B cell (primary cell): ENCODE measurements at regions not wholly inside any gene's neighbourhood (a gene's known extent, or its start where the extent isn't known, plus 50 kb on each side); places are given as distances from the start of the nearest gene placed in this dataset.

Experiments
- ATAC-seq: fragments of 200-7000 bp; cut with Tn5 transposase; one replicate; pipeline ENCODE4 v1.10.0; 2021; ENCODE audit warnings: low read depth, mild to moderate bottlenecking, moderate number of reproducible peaks, moderate library complexity
- CTCF ChIA-PET: fragments of 350-600 bp; sonication (Branson Sonifier 250); formaldehyde crosslinking; loops from one replicate; lab custom pipeline; 2021; ENCODE audit warnings: antibody characterized with exemption, inconsistent platforms; lab: Charles Lee
- POLR2A ChIA-PET: fragments of 350-600 bp; sonication (Branson Sonifier 250); formaldehyde crosslinking; loops from one replicate; lab custom pipeline; 2021; ENCODE audit warnings: antibody characterized with exemption; lab: Charles Lee
- DNase-seq: peaks from one replicate; pipeline ENCODE4 v3.0.0; 2013
- H2AFZ ChIP-seq: 2 replicates; pipeline ENCODE4 v1.6.1; 2012; ENCODE audit warnings: mild to moderate bottlenecking, low read depth, low read length; ENCODE audit not compliant: insufficient read depth, poor library complexity, severe bottlenecking
- H3K27ac ChIP-seq, 2 donors: 1 replicate in 1 of 2; 2 replicates in 1 of 2; pipeline ENCODE4 v1.5.1; 2012 to 2013; ENCODE audit warnings: low read length in 2 of 2, mild to moderate bottlenecking in 2 of 2, moderate library complexity in 1 of 2
- H3K27me3 ChIP-seq, 4 experiments: fragments of 200-600 bp in 1 of 4; sonication (generic) in 1 of 4; replicated peaks in 1 of 4; 1 replicate in 2 of 4; 2 replicates in 2 of 4; pipeline versions ENCODE4 v1.6.1 to v1.7.0; 2013 to 2016; ENCODE audit warnings: low read length in 3 of 4, mild to moderate bottlenecking in 2 of 4, mixed read lengths in 1 of 4, moderate library complexity in 1 of 4; ENCODE audit not compliant: insufficient read depth in 4 of 4, control insufficient read depth in 3 of 4; ENCODE audit errors: control extremely low read depth in 1 of 4
- H3K36me3 ChIP-seq, 2 experiments: replicated peaks in 1 of 2; 1 replicate in 1 of 2; 2 replicates in 1 of 2; pipeline versions ENCODE4 v1.6.1 to v1.7.1; 2013; ENCODE audit warnings: low read length in 1 of 2; ENCODE audit not compliant: insufficient read depth in 2 of 2, control insufficient read depth in 1 of 2; ENCODE audit errors: control extremely low read depth in 1 of 2, extremely low read depth in 1 of 2
- H3K4me1 ChIP-seq, 2 donors: fragments of 200-600 bp in 1 of 2; sonication (generic) in 1 of 2; 1 replicate in 1 of 2; 2 replicates in 1 of 2; pipeline versions ENCODE4 v1.5.1 to v1.6.1; 2013 to 2017; ENCODE audit warnings: low read length in 2 of 2; ENCODE audit not compliant: control insufficient read depth in 2 of 2, insufficient read depth in 2 of 2
- H3K4me2 ChIP-seq: replicated peaks from 2 replicates; pipeline ENCODE3; 2012; ENCODE audit warnings: mild to moderate bottlenecking, low read depth, low read length; ENCODE audit not compliant: poor library complexity, severe bottlenecking
- H3K4me3 ChIP-seq, 5 experiments: fragments of 200-600 bp in 1 of 5; sonication (generic) in 1 of 5; 1 replicate in 3 of 5; 2 replicates in 2 of 5; pipeline versions ENCODE4 v1.5.1 to v1.7.0; 2011 to 2016; ENCODE audit warnings: low read length in 4 of 5, mild to moderate bottlenecking in 4 of 5, low read depth in 2 of 5, control low read depth in 1 of 5, moderate library complexity in 1 of 5; ENCODE audit not compliant: insufficient read depth in 1 of 5; ENCODE audit errors: control extremely low read depth in 1 of 5, extremely low read depth in 1 of 5
- H3K79me2 ChIP-seq: fragments of 200-600 bp; sonication (generic); one replicate; pipeline ENCODE4 v1.6.0; 2016; ENCODE audit warnings: low read length; ENCODE audit not compliant: control insufficient read depth, insufficient read depth
- H3K9ac ChIP-seq: fragments of 200-600 bp; sonication (generic); 2 replicates; pipeline ENCODE4 v1.6.1; 2017; ENCODE audit warnings: mild to moderate bottlenecking, low read length, moderate library complexity
- H3K9me3 ChIP-seq, 3 donors: one replicate each; pipeline versions ENCODE4 v1.6.1 to v1.7.1; 2013; ENCODE audit warnings: low read length in 2 of 3; ENCODE audit not compliant: control insufficient read depth in 2 of 3, insufficient read depth in 1 of 3; ENCODE audit errors: control extremely low read depth in 1 of 3
- H4K20me1 ChIP-seq: 2 replicates; pipeline ENCODE4 v1.6.0; 2012; ENCODE audit warnings: mild to moderate bottlenecking, low read length; ENCODE audit not compliant: insufficient read depth, control insufficient read depth, poor library complexity, severe bottlenecking
- H3K27ac Mint-ChIP-seq: one replicate; pipeline ENCODE4 v1.8.0; 2021; ENCODE audit warnings: mixed read lengths
- H3K27me3 Mint-ChIP-seq: one replicate; pipeline ENCODE4 v1.8.0; 2021; ENCODE audit warnings: mixed read lengths
- H3K4me1 Mint-ChIP-seq: one replicate; pipeline ENCODE4 v1.8.0; 2021; ENCODE audit warnings: mixed read lengths
- H3K4me3 Mint-ChIP-seq: one replicate; pipeline ENCODE4 v1.8.0; 2021; ENCODE audit warnings: mixed read lengths
- H3K9me3 Mint-ChIP-seq: one replicate; pipeline ENCODE4 v1.8.0; 2022; ENCODE audit warnings: mixed read lengths; ENCODE audit not compliant: insufficient read depth
- EZH2 ChIP-seq: IDR thresholded peaks from 2 replicates; pipeline ENCODE4 v1.6.1; 2012; ENCODE audit warnings: borderline replicate concordance, low read depth, mild to moderate bottlenecking, moderate library complexity, low read length; ENCODE audit not compliant: insufficient read depth, poor library complexity, severe bottlenecking
- WGBS: methylation state at CpG from one replicate; pipeline ENCODE4 v1.1.5; 2013; ENCODE audit warnings: missing lambda C conversion rate; ENCODE audit not compliant: insufficient coverage; 5-methylcytosine and 5-hydroxymethylcytosine counted together
- intact Hi-C: fragments of 100-400 bp; cut with micrococcal nuclease; formaldehyde crosslinking; loops from one replicate; pipeline ENCODE4 v1.10.0; 2022
- TF ChIP-seq, protein P1 (sequence below): fragments of 200-600 bp; IDR thresholded peaks from one replicate; pipeline ENCODE4 v1.8.0; 2022; ENCODE audit warnings: antibody characterized with exemption, mild to moderate bottlenecking

DNA sequence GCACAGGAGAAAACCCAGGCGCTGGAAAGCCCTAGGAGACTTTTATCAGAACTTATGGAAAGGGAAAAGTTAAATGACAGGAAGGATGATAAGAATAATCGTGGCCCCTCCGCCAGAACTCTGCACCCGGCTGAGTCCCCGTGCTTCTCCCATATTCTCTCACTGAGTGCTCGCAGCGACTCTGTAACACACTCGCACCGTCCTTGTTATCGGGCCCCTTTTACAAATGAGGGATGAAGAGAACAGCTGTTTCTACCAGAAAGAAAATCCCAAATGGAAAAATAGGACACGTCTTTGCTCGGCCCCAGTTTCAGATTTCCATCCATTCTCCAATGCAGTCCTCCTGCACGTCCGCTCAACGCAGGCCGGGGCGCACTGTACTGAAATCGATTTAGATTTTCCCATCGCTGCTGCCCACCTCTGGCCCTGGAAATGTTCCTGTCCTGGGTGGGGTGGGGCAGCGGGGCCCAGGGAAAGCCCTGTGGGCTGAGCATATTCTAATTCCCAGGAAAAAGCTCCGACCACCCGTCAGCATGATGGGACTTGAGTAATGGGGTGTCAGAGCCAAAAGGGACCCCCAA is 66.4 kb downstream of the KCNF1 start:
- no peaks in the 10 kb centered on the region for H3K9me3 ChIP-seq
- no peak for DNase-seq
- TF ChIP-seq, protein P1, sequence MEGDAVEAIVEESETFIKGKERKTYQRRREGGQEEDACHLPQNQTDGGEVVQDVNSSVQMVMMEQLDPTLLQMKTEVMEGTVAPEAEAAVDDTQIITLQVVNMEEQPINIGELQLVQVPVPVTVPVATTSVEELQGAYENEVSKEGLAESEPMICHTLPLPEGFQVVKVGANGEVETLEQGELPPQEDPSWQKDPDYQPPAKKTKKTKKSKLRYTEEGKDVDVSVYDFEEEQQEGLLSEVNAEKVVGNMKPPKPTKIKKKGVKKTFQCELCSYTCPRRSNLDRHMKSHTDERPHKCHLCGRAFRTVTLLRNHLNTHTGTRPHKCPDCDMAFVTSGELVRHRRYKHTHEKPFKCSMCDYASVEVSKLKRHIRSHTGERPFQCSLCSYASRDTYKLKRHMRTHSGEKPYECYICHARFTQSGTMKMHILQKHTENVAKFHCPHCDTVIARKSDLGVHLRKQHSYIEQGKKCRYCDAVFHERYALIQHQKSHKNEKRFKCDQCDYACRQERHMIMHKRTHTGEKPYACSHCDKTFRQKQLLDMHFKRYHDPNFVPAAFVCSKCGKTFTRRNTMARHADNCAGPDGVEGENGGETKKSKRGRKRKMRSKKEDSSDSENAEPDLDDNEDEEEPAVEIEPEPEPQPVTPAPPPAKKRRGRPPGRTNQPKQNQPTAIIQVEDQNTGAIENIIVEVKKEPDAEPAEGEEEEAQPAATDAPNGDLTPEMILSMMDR = no peak
- TF ChIP-seq EZH2 = no peak
- H3K4me1 ChIP-seq = no peaks in the 10 kb centered on the region
- H3K4me2 ChIP-seq = no peak overlapping the region
- Mint-ChIP-seq H3K27ac (no peak overlapping the region), H3K9me3 (no peaks in the 10 kb centered on the region), H3K4me3 (no peak overlapping the region), H3K27me3 (peaks cover 17% of the 10 kb centered on the region), H3K4me1 (no peaks in the 10 kb centered on the region)
- ATAC-seq = no peak
- ChIA-PET CTCF (no interaction called here), POLR2A (no interaction called here)
- H2AFZ ChIP-seq = no peak overlapping the region
- H4K20me1 ChIP-seq = no peaks in the 10 kb centered on the region
- H3K79me2 ChIP-seq = no peaks in the 10 kb centered on the region
- H3K4me3 ChIP-seq = no peak overlapping the region
- 95% methylated on average over 14 of the region's 22 CpGs for WGBS
- no peak overlapping the region for H3K27ac ChIP-seq
- intact Hi-C loops = no loop called here
- no peaks in the 10 kb centered on the region for H3K36me3 ChIP-seq
- H3K27me3 ChIP-seq = no peaks in the 10 kb centered on the region
- H3K9ac ChIP-seq = no peak overlapping the region

GRCh38 chr2:10980071-10980470 is 68.3 kb downstream of the KCNF1 start:
- Histone ChIP-seq H4K20me1 (no peaks in the 10 kb centered on the region), H3K79me2 (no peaks in the 10 kb centered on the region), H3K9me3 (no peaks in the 10 kb centered on the region), H3K4me1 (no peaks in the 10 kb centered on the region), H3K4me2 (no peak overlapping the region), H3K27me3 (no peaks in the 10 kb centered on the region), H3K4me3 (no peak overlapping the region), H3K27ac (no peak overlapping the region), H3K9ac (no peak overlapping the region), H3K36me3 (no peaks in the 10 kb centered on the region), H2AFZ (no peak overlapping the region)
- Mint-ChIP-seq H3K4me1 (no peaks in the 10 kb centered on the region), H3K27ac (no peak overlapping the region), H3K4me3 (no peak overlapping the region), H3K27me3 (peaks cover 14% of the 10 kb centered on the region), H3K9me3 (no peaks in the 10 kb centered on the region)
- no peak for ATAC-seq
- 100% methylated on average over 1 of the region's 3 CpGs for WGBS
- CTCF ChIA-PET = no interaction called here
- intact Hi-C loops = no loop called here
- DNase-seq = no peak
- no peak for TF ChIP-seq EZH2
- TF ChIP-seq, protein P1 = no peak
- POLR2A ChIA-PET = no interaction called here
